ENCODE measurements at regions not wholly inside any gene's neighbourhood (a gene's known extent, or its start where the extent isn't known, plus 50 kb on each side); places are given as distances from the start of the nearest gene placed in this dataset.

DNA sequence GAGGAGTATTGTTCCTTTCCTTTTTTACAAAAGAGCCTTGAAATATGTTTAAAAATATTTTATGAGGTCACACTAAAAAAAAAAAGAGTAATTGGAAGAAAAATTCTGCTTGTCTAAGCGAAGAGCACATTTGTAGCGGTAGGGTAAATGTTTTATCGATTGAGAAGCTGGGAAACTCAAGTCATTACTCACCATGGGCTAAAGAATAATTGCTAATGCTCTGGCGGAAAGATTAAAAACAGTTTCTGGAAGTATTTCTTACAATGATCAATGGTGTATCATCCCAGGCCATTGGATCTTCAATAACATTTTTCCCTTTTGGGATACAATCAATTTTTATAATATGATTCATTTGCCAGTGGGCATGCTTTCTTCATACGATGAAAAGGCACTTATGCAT is 450.0 kb downstream of the RASEF start:
- TF ChIP-seq CTCF (conservative IDR thresholded peaks at IDR 0.05; ENCODE audit: low read depth, low read length), result no peak
- no peak overlapping the region for H3K4me3 ChIP-seq (ENCODE audit: low read length)
- no peak for DNase-seq (ENCODE audit: low read depth)

GRCh38 chr9:82613498-82613897 is 449.4 kb downstream of the RASEF start:
- no peak overlapping the region for H3K4me3 ChIP-seq (ENCODE audit: low read length)
- no peak for DNase-seq (ENCODE audit: low read depth)
- no peak for TF ChIP-seq CTCF (conservative IDR thresholded peaks at IDR 0.05; ENCODE audit: low read depth, low read length)

DNA sequence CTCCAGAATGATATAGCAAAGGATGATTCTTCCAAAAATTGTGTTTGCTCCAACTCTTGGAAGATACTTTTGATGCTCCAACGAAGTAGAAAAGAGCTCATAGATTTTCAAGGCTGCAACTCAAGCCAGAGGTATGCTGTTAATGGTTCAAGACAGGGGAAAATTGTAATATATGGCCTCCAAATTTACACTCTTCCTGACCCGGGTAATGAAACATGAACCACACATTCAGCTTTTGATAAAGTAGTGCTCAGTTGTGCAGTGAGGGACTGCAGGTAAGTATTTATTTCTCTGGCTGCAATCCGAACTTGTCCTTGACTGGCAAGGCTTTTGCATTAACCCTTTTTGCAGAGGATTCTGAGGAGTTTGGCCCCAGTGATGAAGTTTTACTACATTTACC is 446.4 kb downstream of the RASEF start:
- DNase-seq (ENCODE audit: low read depth), result no peak
- no peak for TF ChIP-seq CTCF (conservative IDR thresholded peaks at IDR 0.05; ENCODE audit: low read depth, low read length)
- no peak overlapping the region for H3K4me3 ChIP-seq (ENCODE audit: low read length)

DNA sequence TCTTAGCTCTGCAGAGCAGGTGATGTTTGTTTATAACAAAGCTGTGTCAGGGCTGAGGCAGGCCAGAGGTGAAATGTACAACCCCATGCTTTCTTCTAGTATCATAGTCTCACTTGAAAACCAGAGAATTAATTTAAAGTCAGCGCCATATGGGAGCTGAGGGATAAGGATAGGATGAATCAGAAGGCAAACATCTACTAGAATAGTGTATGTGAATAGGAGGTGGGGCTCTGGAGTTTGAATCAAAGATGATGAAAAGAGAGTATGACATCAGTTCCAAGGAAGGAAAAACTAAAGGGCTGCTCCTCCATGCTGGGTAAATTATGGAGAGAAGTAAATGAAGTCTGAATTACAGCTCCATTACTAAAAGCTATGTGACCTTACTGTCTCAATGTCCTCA is 441.5 kb downstream of the RASEF start:
- no peak overlapping the region for H3K4me3 ChIP-seq (ENCODE audit: low read length)
- TF ChIP-seq CTCF (conservative IDR thresholded peaks at IDR 0.05; ENCODE audit: low read depth, low read length), result no peak
- DNase-seq (ENCODE audit: low read depth), result no peak

GRCh38 chr9:82637368-82637767 is 425.6 kb downstream of the RASEF start:
- no peak for DNase-seq (ENCODE audit: low read depth)
- no peak overlapping the region for H3K4me3 ChIP-seq (ENCODE audit: low read length)
- TF ChIP-seq CTCF (conservative IDR thresholded peaks at IDR 0.05; ENCODE audit: low read depth, low read length), result no peak

DNA sequence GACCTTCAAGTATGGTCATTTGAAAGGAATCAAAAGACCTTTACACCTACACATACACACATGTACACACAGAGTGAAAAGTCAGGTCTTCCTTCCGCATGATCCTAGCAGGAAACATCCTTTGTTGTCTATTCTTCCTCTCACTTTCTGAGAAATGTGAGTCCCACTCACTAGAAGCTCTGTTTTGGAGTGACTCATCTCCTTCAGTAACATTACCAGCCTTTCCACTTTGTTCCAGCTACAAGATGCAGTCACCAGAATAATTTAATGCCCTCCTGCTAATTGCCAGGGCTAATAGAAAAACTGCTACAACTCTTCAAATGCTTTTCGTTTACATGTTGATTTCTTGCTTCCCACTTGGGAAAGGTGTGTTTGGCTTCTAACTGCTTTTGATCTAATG is 417.3 kb downstream of the RASEF start:
- no peak for TF ChIP-seq CTCF (conservative IDR thresholded peaks at IDR 0.05; ENCODE audit: low read depth, low read length)
- H3K4me3 ChIP-seq (ENCODE audit: low read length), result no peak overlapping the region
- DNase-seq (ENCODE audit: low read depth), result no peak

DNA sequence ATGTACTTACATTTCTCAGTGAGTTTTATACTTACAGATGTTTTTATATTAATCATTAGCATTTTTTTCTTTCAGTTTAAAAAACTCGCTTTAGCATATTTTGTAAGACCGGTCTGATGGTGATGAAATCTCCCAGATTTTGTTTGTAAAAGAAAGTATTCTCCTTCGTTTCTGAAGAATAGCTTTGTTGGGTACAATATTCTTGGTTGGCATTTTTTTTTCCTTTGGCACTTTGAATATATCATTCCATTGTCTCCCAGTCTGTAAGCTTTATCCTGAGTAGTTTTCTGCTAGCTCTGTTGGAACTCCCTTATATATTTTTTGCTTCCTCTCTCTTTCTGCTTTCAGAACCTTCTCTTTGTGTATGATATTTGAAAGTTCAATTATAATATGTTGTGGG is 412.6 kb downstream of the RASEF start:
- no peak for TF ChIP-seq CTCF (conservative IDR thresholded peaks at IDR 0.05; ENCODE audit: low read depth, low read length)
- DNase-seq (ENCODE audit: low read depth), result no peak
- H3K4me3 ChIP-seq (ENCODE audit: low read length), result no peak overlapping the region
